ENCODE measurements at regions not wholly inside any gene's neighbourhood (a gene's known extent, or its start where the extent isn't known, plus 50 kb on each side); places are given as distances from the start of the nearest gene placed in this dataset.
"Not testable (repeated sequence)": the region's sequence is repeated elsewhere in the genome, so short reads cannot be mapped to it uniquely, and the experiment has no call there.

DNA sequence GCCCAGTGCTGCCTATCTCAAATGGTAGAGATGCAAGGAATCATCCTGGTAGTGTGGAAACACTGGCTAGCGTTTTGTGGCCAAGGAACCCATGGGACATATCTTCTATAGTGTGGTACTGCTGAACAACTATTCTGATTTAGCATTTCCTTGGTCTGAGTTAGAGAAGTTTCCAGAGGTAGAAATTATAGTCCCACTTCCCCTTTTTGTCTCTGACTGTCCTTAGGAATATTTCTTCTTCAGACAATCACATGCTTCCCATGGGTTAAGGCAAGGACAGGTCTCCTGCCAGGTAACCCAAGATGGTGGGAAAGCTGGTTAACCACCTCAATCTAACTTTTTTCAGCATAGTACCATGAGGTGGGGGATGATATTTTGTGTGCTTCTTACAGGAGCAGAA lies 729.5 kb upstream of the LRRTM4 start:
- TF ChIP-seq, protein P1, sequence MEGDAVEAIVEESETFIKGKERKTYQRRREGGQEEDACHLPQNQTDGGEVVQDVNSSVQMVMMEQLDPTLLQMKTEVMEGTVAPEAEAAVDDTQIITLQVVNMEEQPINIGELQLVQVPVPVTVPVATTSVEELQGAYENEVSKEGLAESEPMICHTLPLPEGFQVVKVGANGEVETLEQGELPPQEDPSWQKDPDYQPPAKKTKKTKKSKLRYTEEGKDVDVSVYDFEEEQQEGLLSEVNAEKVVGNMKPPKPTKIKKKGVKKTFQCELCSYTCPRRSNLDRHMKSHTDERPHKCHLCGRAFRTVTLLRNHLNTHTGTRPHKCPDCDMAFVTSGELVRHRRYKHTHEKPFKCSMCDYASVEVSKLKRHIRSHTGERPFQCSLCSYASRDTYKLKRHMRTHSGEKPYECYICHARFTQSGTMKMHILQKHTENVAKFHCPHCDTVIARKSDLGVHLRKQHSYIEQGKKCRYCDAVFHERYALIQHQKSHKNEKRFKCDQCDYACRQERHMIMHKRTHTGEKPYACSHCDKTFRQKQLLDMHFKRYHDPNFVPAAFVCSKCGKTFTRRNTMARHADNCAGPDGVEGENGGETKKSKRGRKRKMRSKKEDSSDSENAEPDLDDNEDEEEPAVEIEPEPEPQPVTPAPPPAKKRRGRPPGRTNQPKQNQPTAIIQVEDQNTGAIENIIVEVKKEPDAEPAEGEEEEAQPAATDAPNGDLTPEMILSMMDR (IDR thresholded peaks at IDR 0.05; ENCODE audit: insufficient read depth, low read depth, low read length), result no peak
- no peak for DNase-seq (ENCODE audit: low read depth)

DNA sequence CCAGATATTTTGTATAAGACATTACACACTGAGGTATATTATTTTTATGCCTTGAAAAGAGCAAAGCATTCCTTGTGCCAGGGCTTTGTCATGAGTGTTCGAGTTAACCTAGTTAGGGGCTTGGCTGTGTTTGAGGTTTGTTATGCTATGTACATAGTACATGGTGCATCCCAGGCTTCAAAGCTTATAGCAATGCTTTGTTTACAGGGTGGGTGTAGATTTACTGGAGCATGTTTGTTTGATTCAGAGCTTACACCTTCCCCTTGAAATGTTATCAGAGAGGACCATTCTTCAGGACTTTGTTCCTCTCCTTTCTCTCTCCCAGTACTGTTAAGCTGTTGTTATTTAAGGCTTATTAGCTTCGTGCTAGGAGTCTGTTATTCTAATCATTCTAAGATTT lies 738.7 kb upstream of the LRRTM4 start:
- H3K4me3 ChIP-seq (ENCODE audit: low read depth, low read length), result no peak overlapping the region
- TF ChIP-seq, protein P1 (IDR thresholded peaks at IDR 0.05; ENCODE audit: insufficient read depth, low read depth, low read length), result no peak
- no peak for DNase-seq (ENCODE audit: low read depth)

More for the DNA sequence above, 729.5 kb upstream of the LRRTM4 start:
- no peak overlapping the region for H3K4me3 ChIP-seq (ENCODE audit: low read depth, low read length)

DNA sequence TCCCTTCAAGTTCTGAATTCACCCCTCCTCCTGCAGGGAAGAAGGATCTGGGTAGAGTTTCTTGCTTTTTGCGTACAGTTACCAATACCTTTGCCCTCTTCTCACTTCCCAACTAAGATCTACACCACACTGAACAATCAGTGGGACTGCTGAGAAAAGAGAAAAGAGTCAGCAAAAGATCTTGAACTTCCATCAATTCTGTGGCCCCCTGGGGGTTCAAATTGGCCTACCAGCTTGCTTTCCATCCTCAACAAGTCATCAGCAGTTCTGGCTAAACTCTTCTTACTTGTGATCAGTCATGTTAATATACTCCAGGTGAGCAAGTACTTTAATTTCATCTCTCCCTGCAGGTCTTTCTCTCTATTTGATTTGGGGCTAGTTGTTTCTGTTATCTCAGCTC lies 739.3 kb upstream of the LRRTM4 start:
- H3K4me3 ChIP-seq (ENCODE audit: low read depth, low read length), result no peak overlapping the region
- TF ChIP-seq, protein P1 (IDR thresholded peaks at IDR 0.05; ENCODE audit: insufficient read depth, low read depth, low read length), result no peak
- no peak for DNase-seq (ENCODE audit: low read depth)

DNA sequence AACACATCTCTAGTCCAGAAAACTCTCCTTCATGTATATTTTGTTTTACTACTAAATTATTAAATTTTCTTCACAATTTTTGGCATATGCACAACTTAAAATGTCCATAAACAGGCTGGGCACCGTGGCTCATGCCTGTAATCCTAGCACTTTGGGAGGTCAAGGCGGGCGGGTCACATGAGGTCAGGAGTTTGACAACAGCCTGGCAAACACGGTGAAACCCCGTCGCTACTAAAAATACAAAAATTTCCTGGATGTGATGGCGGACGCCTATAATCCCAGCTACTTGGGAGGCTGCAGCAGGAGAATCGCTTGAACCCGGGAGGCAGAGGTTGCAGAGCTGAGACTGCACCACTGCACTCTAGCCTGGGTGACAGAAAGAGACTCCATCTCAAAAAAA lies 739.9 kb upstream of the LRRTM4 start:
- DNase-seq (ENCODE audit: low read depth); H3K4me3 ChIP-seq (ENCODE audit: low read depth, low read length): not testable (repeated sequence)

DNA sequence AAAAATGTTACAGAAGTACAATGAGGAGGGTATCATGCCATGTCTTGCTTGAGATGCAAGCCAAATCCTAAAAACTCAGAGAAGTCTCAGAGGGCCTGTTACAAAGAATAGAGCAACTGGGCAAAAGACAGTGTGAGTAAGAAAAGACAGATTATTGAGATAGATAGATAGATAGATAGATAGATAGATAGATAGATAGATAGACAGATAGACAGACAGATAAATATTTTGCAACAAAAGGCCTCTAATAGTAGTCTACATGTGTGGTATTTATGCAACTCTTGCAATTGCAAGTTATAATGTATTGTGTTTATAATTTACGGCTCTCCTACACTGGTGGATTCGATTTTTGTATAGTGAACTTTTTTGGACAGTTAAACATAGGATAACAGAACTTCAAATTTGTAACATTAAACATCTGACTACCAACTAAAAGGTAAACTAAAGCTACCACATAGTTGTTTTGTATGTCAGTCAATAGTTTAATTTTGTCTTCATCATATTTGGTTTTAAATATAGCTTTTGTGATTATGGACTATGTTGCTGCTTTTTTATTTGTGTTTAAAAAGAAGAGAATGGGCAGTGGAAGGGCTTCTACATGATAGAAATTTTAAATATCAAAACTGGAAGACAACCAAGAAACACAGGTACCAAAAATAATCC lies 740.7 kb upstream of the LRRTM4 start:
- no peak overlapping the region for H3K4me3 ChIP-seq (ENCODE audit: low read depth, low read length)
- no peak for DNase-seq (ENCODE audit: low read depth)
- TF ChIP-seq, protein P1 (IDR thresholded peaks at IDR 0.05; ENCODE audit: insufficient read depth, low read depth, low read length), result no peak

DNA sequence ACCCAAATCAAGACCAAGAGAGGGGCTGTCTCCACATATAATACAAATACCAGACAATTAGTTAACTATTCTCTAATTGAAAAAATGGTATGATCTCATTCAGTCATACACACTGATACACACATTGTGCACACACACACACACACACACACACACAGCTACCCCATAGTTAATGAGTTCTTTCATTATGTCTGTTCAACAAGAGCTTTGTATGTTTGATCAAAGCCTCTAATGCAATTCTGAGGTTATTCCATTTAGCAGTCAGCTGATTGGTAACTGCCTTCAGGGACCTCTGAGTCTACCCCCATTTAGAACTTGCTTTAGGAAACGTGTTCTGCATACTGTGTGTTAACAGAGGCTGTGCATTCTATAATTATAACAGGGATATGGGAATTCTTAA lies 741.4 kb upstream of the LRRTM4 start:
- H3K4me3 ChIP-seq (ENCODE audit: low read depth, low read length), result no peak overlapping the region
- TF ChIP-seq, protein P1 (IDR thresholded peaks at IDR 0.05; ENCODE audit: insufficient read depth, low read depth, low read length), result no peak
- no peak for DNase-seq (ENCODE audit: low read depth)

DNA sequence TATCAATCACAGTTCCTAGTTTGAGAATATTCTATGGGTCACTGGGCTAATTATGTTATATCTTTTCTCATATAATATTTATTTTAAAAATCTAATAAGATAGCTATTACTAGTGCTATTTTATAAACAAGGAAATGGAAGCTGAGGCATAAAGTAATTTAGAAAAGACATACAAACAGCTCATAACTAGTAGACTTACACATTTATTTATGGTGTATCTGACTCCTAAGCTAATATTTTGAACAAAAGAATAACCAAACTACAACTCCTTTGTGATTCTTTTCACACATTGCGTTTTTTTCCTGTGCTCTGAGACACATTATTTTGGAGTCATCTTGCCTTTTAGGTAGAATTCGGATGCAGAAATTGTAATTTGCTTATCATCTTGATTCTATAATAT lies 742.0 kb upstream of the LRRTM4 start:
- TF ChIP-seq, protein P1 (IDR thresholded peaks at IDR 0.05; ENCODE audit: insufficient read depth, low read depth, low read length), result no peak

More for the DNA sequence above, 742.0 kb upstream of the LRRTM4 start:
- no peak overlapping the region for H3K4me3 ChIP-seq (ENCODE audit: low read depth, low read length)
- no peak for DNase-seq (ENCODE audit: low read depth)

Measured in fibroblast of villous mesenchyme (primary cell).